GM21723 (cell line): ENCODE measurements at regions not wholly inside any gene's neighbourhood (a gene's known extent, or its start where the extent isn't known, plus 50 kb on each side); places are given as distances from the start of the nearest gene placed in this dataset.
"Not testable (repeated sequence)": the region's sequence is repeated elsewhere in the genome, so short reads cannot be mapped to it uniquely, and the experiment has no call there.

Source experiments
- ATAC-seq: cut with Tn5 transposase; IDR thresholded peaks from one replicate; pipeline ENCODE4 v1.9.1; 2021; ENCODE audit warnings: mild to moderate bottlenecking, moderate library complexity; ENCODE audit not compliant: unreplicated experiment

- not testable (repeated sequence) for ATAC-seq
Measured at GRCh38 chr5:74388411-74388810, 252.1 kb downstream of the ENC1 start.

GRCh38 chr5:74386571-74387334 is 253.8 kb downstream of the ENC1 start:
- ATAC-seq: no peak

- no peak for ATAC-seq
Measured at GRCh38 chr5:74384851-74385250, 255.7 kb downstream of the ENC1 start.

- ATAC-seq: no peak
Measured at GRCh38 chr5:74382987-74383593, 257.4 kb downstream of the ENC1 start.

- ATAC-seq: no peak
Measured at GRCh38 chr5:74382123-74382855, 258.2 kb downstream of the ENC1 start.

DNA sequence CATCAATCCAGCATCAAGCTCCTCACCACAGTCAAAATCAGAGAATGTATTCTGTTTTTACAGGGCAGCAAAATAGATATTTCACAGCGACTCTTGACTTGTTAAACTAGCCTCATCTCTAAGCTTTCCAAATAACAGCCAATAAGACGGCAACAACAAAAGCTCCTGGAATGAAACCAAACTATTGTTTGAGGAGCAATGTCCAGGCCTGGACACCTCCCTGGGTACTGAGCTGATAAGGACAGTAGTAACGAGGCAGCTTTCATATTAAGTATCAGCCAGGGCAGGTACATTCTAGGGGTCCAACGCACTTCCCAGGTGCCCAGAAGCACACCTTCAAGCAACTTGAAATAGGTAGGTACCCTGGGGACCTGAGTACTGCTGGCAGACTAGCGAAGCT is 260.3 kb downstream of the ENC1 start:
- ATAC-seq: no peak

- no peak for ATAC-seq
Measured at GRCh38 chr5:74378464-74378863, 262.1 kb downstream of the ENC1 start.

- no peak for ATAC-seq
Measured at GRCh38 chr5:74376187-74376586, 264.3 kb downstream of the ENC1 start.

GRCh38 chr5:74375271-74375670 is 265.3 kb downstream of the ENC1 start:
- no peak for ATAC-seq

DNA sequence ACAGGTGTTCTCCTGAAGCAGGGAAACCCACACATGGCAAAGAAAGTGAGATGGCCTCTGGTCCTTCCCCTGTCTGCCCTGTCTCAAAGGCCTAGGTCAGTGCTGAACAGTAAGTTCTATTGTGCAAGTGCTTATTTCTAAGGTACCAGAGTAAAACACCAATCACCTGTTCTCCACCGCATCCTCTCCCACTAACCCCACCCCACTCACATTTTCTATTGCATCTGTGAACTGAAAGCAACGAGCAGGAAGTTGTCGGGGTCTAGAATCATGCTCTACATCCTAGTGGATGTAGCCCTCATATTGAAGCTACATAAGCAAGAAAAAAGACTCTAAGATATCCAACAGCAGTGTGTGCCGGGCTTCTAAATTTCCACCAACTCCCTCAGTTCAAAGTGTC is 265.9 kb downstream of the ENC1 start:
- ATAC-seq: no peak

GRCh38 chr5:74373076-74373475 is 267.5 kb downstream of the ENC1 start:
- ATAC-seq: no peak

DNA sequence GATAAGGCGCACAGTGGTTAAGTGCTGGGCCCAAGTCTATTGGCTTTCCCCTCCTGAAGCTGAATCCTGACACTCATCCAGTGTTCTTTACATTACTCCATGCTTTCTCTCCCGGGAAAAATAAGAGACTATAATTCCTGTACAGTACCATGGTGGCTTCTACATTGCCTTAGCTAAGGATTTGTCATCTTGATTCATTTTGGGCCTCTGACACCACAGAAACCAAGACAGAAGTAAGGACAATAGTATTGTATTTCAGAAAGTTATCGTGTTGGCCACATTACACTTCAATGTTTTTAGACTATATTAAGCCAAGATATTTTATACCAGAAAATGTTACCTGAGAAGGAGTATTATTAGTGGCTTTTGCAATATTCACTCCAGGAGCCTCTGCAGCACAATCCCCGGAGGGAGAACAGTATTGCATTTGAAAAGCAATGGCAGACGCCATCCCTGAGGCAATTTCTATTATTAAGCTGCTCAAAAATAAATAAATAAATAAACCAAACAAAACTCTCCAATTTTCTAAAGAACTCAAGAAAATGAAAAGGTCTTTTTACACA is 267.9 kb downstream of the ENC1 start:
- no peak for ATAC-seq

DNA sequence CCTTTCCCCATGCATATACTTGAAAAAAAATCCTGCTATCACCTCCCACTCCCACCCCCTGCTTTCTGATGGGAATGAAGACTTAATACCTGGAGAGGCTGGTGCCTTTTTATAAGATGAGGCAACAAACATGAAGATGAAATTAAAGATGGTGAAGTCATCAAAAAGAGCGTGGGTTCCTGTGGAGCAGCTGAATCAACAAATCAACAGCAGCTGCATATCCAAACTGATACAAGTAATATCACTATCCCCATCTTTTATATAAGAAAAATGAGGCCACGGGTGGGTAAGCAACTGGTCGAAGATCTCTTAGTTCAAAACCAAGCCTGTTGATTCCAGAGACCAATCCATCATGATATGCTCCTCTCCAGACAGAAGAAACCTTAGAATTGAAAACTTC is 268.5 kb downstream of the ENC1 start:
- ATAC-seq: no peak

GRCh38 chr5:74371621-74372020 is 268.9 kb downstream of the ENC1 start:
- ATAC-seq: no peak

- ATAC-seq: no peak
Measured at GRCh38 chr5:74370168-74370567, 270.4 kb downstream of the ENC1 start.

GRCh38 chr5:74369173-74369572 is 271.4 kb downstream of the ENC1 start:
- no peak for ATAC-seq

GRCh38 chr5:74367934-74368333 is 272.6 kb downstream of the ENC1 start:
- ATAC-seq: no peak

GRCh38 chr5:74367241-74367733 is 273.2 kb downstream of the ENC1 start:
- no peak for ATAC-seq

DNA sequence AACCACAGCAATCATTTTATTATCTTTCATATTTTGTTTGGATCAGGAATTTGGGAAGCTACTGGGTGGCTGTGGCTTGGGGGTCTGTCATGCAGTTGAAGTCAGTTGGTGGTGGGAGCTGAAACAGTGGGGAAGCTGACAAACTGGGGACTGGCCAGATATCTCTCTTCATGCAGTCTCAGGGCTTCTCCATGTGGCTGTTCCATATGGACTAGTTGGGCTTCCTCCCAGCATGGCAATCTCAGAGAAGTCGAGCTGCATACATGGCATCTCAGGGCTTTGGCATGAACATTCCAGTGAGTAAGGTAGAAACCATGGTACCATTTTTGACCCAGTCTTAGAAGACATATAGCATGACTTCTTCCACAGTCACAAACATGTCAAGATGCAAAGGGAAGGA is 274.8 kb downstream of the ENC1 start:
- ATAC-seq: no peak

DNA sequence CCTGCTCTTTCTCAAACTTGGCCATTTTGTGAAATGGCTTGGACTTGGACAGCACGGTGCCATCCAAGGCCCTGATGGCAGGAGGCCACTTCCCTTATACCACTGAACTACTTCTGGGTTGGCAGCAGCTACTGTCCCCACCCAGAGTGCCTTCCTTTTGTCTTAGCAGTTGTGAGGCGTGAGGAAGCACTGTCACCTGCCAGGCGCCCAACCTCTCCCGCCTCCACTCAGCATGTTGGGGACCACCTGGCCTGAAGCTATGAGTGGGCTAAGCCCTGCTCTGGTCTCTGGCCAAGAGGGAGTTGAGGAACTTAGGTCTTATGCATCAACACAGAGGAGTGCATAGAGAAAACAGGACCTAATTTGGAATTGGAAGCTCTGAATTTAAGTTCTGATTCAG is 276.0 kb downstream of the ENC1 start:
- ATAC-seq: no peak

- ATAC-seq: no peak
Measured at GRCh38 chr5:74363603-74364205, 276.8 kb downstream of the ENC1 start.
